GM12878 (cell line): ENCODE measurements at regions not wholly inside any gene's neighbourhood (a gene's known extent, or its start where the extent isn't known, plus 50 kb on each side); places are given as distances from the start of the nearest gene placed in this dataset.

Source experiments
- ATAC-seq: fragments of 200-7000 bp; cut with Tn5 transposase; 3 replicates; pipeline ENCODE4 v1.9.1; 2020; ENCODE audit warnings: mild to moderate bottlenecking, moderate library complexity
- BruUV-seq: library from RNA; stranded (reverse); fragments of 400-500 nt; replicated peaks from 2 replicates; lab custom pipeline; 2021; lab: Mats Ljungman, UMichigan
- CTCF ChIA-PET: fragments of 300-600 bp; sonication (Branson Sonifier 250); formaldehyde crosslinking; extraction: SDS; loops from one replicate; lab custom pipeline; 2021; ENCODE audit warnings: inconsistent platforms; lab: Yijun Ruan, JAX
- POLR2A ChIA-PET: fragments of 350-600 bp; formaldehyde crosslinking; extraction: SDS; loops from one replicate; lab custom pipeline; 2021; ENCODE audit warnings: inconsistent platforms; lab: Charles Lee
- RAD21 ChIA-PET: fragments of 300-600 bp; sonication (Branson Sonifier 250); formaldehyde crosslinking; loops from one replicate; lab custom pipeline; 2023; ENCODE audit warnings: antibody characterized with exemption; ENCODE audit not compliant: unreplicated experiment; lab: Charles Lee
- SMC1A ChIA-PET: fragments of 300-600 bp; sonication (Branson Sonifier 250); formaldehyde crosslinking; loops from one replicate; lab custom pipeline; 2023; ENCODE audit not compliant: unreplicated experiment, uncharacterized antibody; lab: Charles Lee
- DNase-seq: peaks from one replicate; pipeline ENCODE4 v3.0.0-alpha.2; 2011; ENCODE audit warnings: low read depth, low spot score
- FAIRE-seq: peaks from 3 replicates; lab custom pipeline; 2011; peaks lifted over from hg19 to GRCh38; lab: Jason Lieb, UNC
- H2AFZ ChIP-seq: 2 replicates; pipeline ENCODE4 v1.6.0; 2011; ENCODE audit warnings: low read depth, low read length, control low read depth; ENCODE audit not compliant: control insufficient read depth
- H3K27ac ChIP-seq: 2 replicates; pipeline ENCODE4 v1.5.1; 2011; ENCODE audit warnings: control low read depth; ENCODE audit not compliant: control insufficient read depth, insufficient read depth
- H3K27me3 ChIP-seq, 2 experiments: replicated peaks in 1 of 2; 2 replicates each; pipeline versions ENCODE4 v1.6.0 to v1.6.1; 2011; ENCODE audit warnings: low read length in 1 of 2; ENCODE audit not compliant: control insufficient read depth in 2 of 2, insufficient read depth in 2 of 2
- H3K36me3 ChIP-seq, 2 experiments: 2 replicates each; pipeline ENCODE4 v1.5.1; 2011; ENCODE audit warnings: low read length in 1 of 2; ENCODE audit not compliant: control insufficient read depth in 2 of 2, insufficient read depth in 2 of 2
- H3K4me1 ChIP-seq: 2 replicates; pipeline ENCODE4 v1.6.1; 2011; ENCODE audit warnings: mild to moderate bottlenecking, low read length, moderate library complexity, mixed read lengths; ENCODE audit not compliant: control insufficient read depth, insufficient read depth
- H3K4me2 ChIP-seq: 2 replicates; pipeline ENCODE4 v1.6.0; 2011; ENCODE audit warnings: control low read depth; ENCODE audit not compliant: control insufficient read depth, insufficient read depth
- H3K4me3 ChIP-seq: fragments of 200-600 bp; sonication (generic); 2 replicates; pipeline ENCODE4 v1.5.1; 2016
- H3K79me2 ChIP-seq: 2 replicates; pipeline ENCODE4 v1.6.0; 2011; ENCODE audit warnings: low read length; ENCODE audit not compliant: control insufficient read depth, insufficient read depth
- H3K9ac ChIP-seq: 2 replicates; pipeline ENCODE4 v1.8.0; 2011; ENCODE audit warnings: low read length, control low read depth, mixed read lengths; ENCODE audit not compliant: control insufficient read depth, insufficient read depth
- H3K9me3 ChIP-seq: replicated peaks from 3 replicates; pipeline ENCODE4 v1.5.1; 2011; ENCODE audit warnings: mild to moderate bottlenecking, low read length; ENCODE audit not compliant: control insufficient read depth, insufficient read depth
- H4K20me1 ChIP-seq: 2 replicates; pipeline ENCODE4 v1.6.0; 2011; ENCODE audit not compliant: control insufficient read depth, insufficient read depth
- ATF7 ChIP-seq: fragments of 450-650 bp; IDR thresholded peaks from 2 replicates; pipeline ENCODE4 v1.6.1; 2016; ENCODE audit warnings: low read depth, mild to moderate bottlenecking
- CEBPB ChIP-seq, 2 experiments: fragments of 150-350 bp in 1 of 2; IDR thresholded peaks; 2 replicates each; pipeline ENCODE4 v1.6.1; 2012 to 2014; ENCODE audit warnings: low read depth in 2 of 2, low read length in 2 of 2, borderline replicate concordance in 1 of 2, inconsistent platforms in 1 of 2
- CHD4 ChIP-seq: fragments of 200-600 bp; sonication (generic); IDR thresholded peaks from 2 replicates; pipeline ENCODE4 v1.6.1; 2016; ENCODE audit warnings: mild to moderate bottlenecking
- EZH2 ChIP-seq: IDR thresholded peaks from 2 replicates; pipeline ENCODE4 v1.6.1; 2012; ENCODE audit warnings: low read depth, mild to moderate bottlenecking, control low read depth, inconsistent platforms, low read length, borderline replicate concordance; ENCODE audit not compliant: control insufficient read depth
- FOXM1 ChIP-seq: IDR thresholded peaks from 2 replicates; pipeline ENCODE4 v1.6.1; 2012; ENCODE audit warnings: low read depth, mild to moderate bottlenecking, inconsistent platforms, low read length, moderate library complexity
- IKZF2 ChIP-seq, 2 experiments: fragments of 450-650 bp; IDR thresholded peaks; 2 replicates each; pipeline ENCODE4 v1.6.1; 2017; ENCODE audit warnings: mild to moderate bottlenecking in 2 of 2, moderate library complexity in 2 of 2
- IRF4 ChIP-seq: IDR thresholded peaks from 2 replicates; pipeline ENCODE4 v1.6.1; 2011; ENCODE audit warnings: low read depth, low read length
- POU2F2 ChIP-seq: IDR thresholded peaks from 3 replicates; pipeline ENCODE4 v1.6.1; 2011; ENCODE audit warnings: low read depth, mild to moderate bottlenecking, low read length, borderline replicate concordance
- RAD21 ChIP-seq: IDR thresholded peaks from 2 replicates; pipeline ENCODE4 v1.6.1; 2011; ENCODE audit warnings: mild to moderate bottlenecking, low read depth, low read length, moderate library complexity; ENCODE audit not compliant: insufficient read depth
- STAT1 ChIP-seq: fragments of 450-650 bp; conservative IDR thresholded peaks from 2 replicates; pipeline ENCODE4 v1.6.1; 2014; ENCODE audit warnings: antibody characterized with exemption, mild to moderate bottlenecking
- ZNF207 ChIP-seq: fragments of 450-650 bp; IDR thresholded peaks from 2 replicates; pipeline ENCODE4 v1.6.1; 2014; ENCODE audit warnings: antibody characterized with exemption, mild to moderate bottlenecking, borderline replicate concordance
- ZZZ3 ChIP-seq: IDR thresholded peaks from 2 replicates; pipeline ENCODE4 v1.6.1; 2011; ENCODE audit warnings: low read depth; ENCODE audit not compliant: control insufficient read depth, insufficient read length
- WGBS: methylation state at CpG from one replicate; pipeline ENCODE4 v1.1.6; 2016; ENCODE audit warnings: low lambda C conversion rate; ENCODE audit not compliant: insufficient replicate concordance, insufficient coverage; ENCODE audit errors: missing lambda C conversion rate; 5-methylcytosine and 5-hydroxymethylcytosine counted together
- in situ Hi-C: fragments of 300-500 bp; cut with MboI; formaldehyde crosslinking; loops from 9 replicates; pipeline ENCODE4 v1.14.3; 2018; ENCODE audit warnings: mixed read lengths
- intact Hi-C: fragments of 100-400 bp; cut with micrococcal nuclease; formaldehyde crosslinking; loops from one replicate; pipeline ENCODE4 v1.14.2; 2022; ENCODE audit not compliant: unreplicated experiment
- TF ChIP-seq, protein P1 (sequence below): fragments of 150-350 bp; IDR thresholded peaks from 2 replicates; pipeline ENCODE4 v1.6.1; 2014; ENCODE audit warnings: mild to moderate bottlenecking, low read depth, low read length
- TF ChIP-seq, protein P2 (sequence below): fragments of 450-650 bp; formaldehyde crosslinking; IDR thresholded peaks from 2 replicates; pipeline ENCODE4 v1.5.0; 2022; ENCODE audit warnings: mild to moderate bottlenecking, missing genetic modification characterization
- TF ChIP-seq, protein P3 (sequence below): fragments of 450-650 bp; IDR thresholded peaks from 2 replicates; pipeline ENCODE4 v1.6.1; 2017; ENCODE audit warnings: mild to moderate bottlenecking, low read depth, inconsistent platforms; ENCODE audit not compliant: poor library complexity, severe bottlenecking
- TF ChIP-seq, protein P4 (sequence below): fragments of 450-650 bp; IDR thresholded peaks from 2 replicates; pipeline ENCODE4 v1.6.1; 2016; ENCODE audit warnings: mild to moderate bottlenecking

DNA sequence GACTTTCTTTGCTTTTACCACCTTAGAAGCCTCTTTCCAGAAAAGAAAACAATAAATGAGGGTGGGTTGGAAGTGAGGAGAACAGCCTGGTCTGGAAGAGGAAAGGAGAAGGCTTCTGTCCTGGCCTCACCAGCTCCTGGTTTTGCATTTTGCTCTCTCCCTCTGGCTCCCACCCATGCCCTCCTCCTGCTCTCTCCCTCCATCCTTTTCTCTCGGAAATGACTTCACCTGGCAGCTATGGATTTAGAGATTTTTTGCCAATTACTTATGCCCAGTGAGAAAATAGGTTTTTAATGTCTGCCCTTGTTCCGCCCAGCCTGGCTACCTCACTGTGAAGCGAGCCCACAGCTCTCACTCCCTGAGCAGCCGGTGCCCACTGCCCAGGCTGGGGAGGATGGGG lies 77.9 kb upstream of the NTRK3 start:
- no peak overlapping the region for H3K4me3 ChIP-seq
- no peaks in the 10 kb centered on the region for H4K20me1 ChIP-seq
- H3K9ac ChIP-seq, result no peak overlapping the region
- H2AFZ ChIP-seq, result no peak overlapping the region
- no peak for DNase-seq
- intact Hi-C loops (no loop called here), in situ Hi-C loops (no loop called here)
- TF ChIP-seq IKZF2 (IDR thresholded peaks at IDR 0.05) (no peak), STAT1 (no peak), IRF4 (no peak), CEBPB (IDR thresholded peaks at IDR 0.05; ENCODE audit: borderline replicate concordance in 1 of 2, low read depth in 2 of 2, low read length in 2 of 2) (no peak), ATF7 (no peak), ZNF207 (no peak), ZZZ3 (no peak), RAD21 (no peak), CHD4 (no peak), FOXM1 (no peak), EZH2 (no peak), POU2F2 (no peak)
- TF ChIP-seq, protein P1, sequence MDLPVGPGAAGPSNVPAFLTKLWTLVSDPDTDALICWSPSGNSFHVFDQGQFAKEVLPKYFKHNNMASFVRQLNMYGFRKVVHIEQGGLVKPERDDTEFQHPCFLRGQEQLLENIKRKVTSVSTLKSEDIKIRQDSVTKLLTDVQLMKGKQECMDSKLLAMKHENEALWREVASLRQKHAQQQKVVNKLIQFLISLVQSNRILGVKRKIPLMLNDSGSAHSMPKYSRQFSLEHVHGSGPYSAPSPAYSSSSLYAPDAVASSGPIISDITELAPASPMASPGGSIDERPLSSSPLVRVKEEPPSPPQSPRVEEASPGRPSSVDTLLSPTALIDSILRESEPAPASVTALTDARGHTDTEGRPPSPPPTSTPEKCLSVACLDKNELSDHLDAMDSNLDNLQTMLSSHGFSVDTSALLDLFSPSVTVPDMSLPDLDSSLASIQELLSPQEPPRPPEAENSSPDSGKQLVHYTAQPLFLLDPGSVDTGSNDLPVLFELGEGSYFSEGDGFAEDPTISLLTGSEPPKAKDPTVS, result no peak
- TF ChIP-seq, protein P2, sequence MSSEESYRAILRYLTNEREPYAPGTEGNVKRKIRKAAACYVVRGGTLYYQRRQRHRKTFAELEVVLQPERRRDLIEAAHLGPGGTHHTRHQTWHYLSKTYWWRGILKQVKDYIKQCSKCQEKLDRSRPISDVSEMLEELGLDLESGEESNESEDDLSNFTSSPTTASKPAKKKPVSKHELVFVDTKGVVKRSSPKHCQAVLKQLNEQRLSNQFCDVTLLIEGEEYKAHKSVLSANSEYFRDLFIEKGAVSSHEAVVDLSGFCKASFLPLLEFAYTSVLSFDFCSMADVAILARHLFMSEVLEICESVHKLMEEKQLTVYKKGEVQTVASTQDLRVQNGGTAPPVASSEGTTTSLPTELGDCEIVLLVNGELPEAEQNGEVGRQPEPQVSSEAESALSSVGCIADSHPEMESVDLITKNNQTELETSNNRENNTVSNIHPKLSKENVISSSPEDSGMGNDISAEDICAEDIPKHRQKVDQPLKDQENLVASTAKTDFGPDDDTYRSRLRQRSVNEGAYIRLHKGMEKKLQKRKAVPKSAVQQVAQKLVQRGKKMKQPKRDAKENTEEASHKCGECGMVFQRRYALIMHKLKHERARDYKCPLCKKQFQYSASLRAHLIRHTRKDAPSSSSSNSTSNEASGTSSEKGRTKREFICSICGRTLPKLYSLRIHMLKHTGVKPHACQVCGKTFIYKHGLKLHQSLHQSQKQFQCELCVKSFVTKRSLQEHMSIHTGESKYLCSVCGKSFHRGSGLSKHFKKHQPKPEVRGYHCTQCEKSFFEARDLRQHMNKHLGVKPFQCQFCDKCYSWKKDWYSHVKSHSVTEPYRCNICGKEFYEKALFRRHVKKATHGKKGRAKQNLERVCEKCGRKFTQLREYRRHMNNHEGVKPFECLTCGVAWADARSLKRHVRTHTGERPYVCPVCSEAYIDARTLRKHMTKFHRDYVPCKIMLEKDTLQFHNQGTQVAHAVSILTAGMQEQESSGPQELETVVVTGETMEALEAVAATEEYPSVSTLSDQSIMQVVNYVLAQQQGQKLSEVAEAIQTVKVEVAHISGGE, result no peak
- TF ChIP-seq, protein P3, sequence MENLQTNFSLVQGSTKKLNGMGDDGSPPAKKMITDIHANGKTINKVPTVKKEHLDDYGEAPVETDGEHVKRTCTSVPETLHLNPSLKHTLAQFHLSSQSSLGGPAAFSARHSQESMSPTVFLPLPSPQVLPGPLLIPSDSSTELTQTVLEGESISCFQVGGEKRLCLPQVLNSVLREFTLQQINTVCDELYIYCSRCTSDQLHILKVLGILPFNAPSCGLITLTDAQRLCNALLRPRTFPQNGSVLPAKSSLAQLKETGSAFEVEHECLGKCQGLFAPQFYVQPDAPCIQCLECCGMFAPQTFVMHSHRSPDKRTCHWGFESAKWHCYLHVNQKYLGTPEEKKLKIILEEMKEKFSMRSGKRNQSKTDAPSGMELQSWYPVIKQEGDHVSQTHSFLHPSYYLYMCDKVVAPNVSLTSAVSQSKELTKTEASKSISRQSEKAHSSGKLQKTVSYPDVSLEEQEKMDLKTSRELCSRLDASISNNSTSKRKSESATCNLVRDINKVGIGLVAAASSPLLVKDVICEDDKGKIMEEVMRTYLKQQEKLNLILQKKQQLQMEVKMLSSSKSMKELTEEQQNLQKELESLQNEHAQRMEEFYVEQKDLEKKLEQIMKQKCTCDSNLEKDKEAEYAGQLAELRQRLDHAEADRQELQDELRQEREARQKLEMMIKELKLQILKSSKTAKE, result no peak
- TF ChIP-seq, protein P4, sequence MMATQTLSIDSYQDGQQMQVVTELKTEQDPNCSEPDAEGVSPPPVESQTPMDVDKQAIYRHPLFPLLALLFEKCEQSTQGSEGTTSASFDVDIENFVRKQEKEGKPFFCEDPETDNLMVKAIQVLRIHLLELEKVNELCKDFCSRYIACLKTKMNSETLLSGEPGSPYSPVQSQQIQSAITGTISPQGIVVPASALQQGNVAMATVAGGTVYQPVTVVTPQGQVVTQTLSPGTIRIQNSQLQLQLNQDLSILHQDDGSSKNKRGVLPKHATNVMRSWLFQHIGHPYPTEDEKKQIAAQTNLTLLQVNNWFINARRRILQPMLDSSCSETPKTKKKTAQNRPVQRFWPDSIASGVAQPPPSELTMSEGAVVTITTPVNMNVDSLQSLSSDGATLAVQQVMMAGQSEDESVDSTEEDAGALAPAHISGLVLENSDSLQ, result no peak
- SMC1A ChIA-PET, result no interaction called here
- H3K27me3 ChIP-seq, result 0 out of 4 replicates have a peak, but pooled peaks cover 0 to 2% of the 10 kb centered on the region in 2 experiments
- H3K36me3 ChIP-seq, result no peaks in the 10 kb centered on the region
- no peak for ATAC-seq
- H3K79me2 ChIP-seq, result no peaks in the 10 kb centered on the region
- BruUV-seq, result no TSS peak
- H3K4me2 ChIP-seq, result no peak overlapping the region
- H3K27ac ChIP-seq, result no peak overlapping the region
- RAD21 ChIA-PET, result no interaction called here
- POLR2A ChIA-PET, result no interaction called here
- H3K9me3 ChIP-seq, result no peaks in the 10 kb centered on the region
- 25% methylated on average over 4 of the region's 4 CpGs for WGBS
- no peak for FAIRE-seq
- H3K4me1 ChIP-seq, result no peaks in the 10 kb centered on the region
- CTCF ChIA-PET, result no interaction called here
